ENCODE measurements at regions not wholly inside any gene's neighbourhood (a gene's known extent, or its start where the extent isn't known, plus 50 kb on each side); places are given as distances from the start of the nearest gene placed in this dataset.
"Not testable (repeated sequence)": the region's sequence is repeated elsewhere in the genome, so short reads cannot be mapped to it uniquely, and the experiment has no call there.

DNA sequence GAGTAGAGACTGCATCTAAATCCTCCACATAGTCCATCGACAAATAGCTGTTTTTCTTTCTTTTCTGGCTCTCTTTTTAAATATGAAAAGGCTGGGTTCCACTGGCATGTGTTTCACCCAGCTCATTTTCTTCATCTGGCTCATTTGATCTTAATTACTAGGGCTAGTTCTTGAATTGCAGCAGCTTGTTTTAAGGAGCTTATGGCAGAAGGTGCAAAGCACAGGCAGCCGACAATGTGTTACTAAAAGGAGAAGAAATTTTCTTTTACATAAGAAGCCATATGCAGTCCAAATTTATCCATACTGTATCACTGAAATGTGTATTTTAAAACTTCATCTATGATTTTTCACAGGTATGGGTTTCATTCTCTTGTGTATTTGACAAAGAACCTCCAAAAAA, 205.6 kb upstream of the PTER start:
- CTCF ChIA-PET = no interaction called here
- POLR2A ChIA-PET = no interaction called here

GRCh38 chr10:16231734-16232435, 204.9 kb upstream of the PTER start:
- POLR2A ChIA-PET = no interaction called here
- CTCF ChIA-PET = no interaction called here

GRCh38 chr10:16232441-16232840, 204.4 kb upstream of the PTER start:
- CTCF ChIA-PET = no interaction called here
- POLR2A ChIA-PET = no interaction called here

DNA sequence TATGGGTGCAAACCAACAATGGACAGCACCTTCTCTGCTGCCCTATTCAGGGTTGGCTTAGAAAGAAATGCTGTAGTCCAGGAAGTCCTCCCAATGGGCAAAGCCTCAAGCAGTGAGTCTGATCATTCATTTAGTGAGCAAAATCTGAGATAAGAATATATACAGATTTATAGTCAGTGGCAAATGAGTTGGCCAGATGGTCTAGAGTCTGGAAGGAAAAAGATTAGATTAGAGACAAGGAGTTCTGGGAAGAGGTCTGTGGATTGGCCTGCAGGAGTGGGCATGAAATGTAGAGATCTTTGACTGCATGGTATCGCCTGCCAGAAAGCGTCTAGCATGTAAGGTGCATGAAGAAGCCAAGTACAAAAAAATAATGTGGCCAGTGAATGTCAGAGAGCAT, 201.9 kb upstream of the PTER start:
- CTCF ChIA-PET = no interaction called here
- POLR2A ChIA-PET = no interaction called here

DNA sequence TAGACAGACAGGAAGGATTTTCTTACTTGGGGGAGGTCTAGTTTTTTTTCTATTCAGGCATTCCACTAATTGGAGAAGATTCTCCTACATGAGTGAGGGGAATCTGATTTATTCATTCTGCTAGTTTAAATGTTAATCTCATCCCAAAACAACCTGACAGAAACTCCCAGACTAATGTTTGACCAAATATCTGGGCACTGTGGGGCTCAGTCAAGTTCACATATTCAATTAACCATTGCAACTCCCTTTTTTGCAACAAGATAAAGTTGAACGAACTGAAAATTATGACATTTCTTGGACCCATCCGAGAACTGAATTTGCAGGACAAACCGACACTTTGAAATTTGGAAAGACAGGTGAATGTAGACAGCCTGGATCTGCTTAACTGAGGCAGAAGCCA, 194.4 kb upstream of the PTER start:
- CTCF ChIA-PET = no interaction called here
- POLR2A ChIA-PET = no interaction called here

- POLR2A ChIA-PET = no interaction called here
- CTCF ChIA-PET = no interaction called here
These were observed 193.8 kb upstream of the PTER start for GRCh38 chr10:16242859-16243613.

DNA sequence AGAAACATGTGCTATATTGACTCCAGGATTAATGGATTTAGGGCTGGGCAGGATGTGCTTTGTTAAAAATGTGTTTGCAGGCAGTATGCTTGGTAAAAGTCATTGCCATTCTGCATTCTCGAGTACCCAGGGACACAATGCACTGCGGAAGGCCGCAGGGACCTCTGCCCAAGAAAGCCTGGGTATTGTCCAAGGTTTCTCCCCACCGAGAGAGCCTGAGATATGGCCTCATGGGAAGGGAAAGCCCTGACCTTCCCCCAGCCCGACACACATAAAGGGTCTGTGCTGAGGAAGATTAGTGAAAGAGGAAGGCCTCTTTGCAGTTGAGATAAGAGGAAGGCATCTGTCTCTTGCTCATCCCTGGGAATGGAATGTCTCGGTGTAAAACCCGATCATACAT, 186.7 kb upstream of the PTER start:
- POLR2A ChIA-PET, CTCF ChIA-PET: not testable (repeated sequence)

GRCh38 chr10:16256336-16256735, 180.5 kb upstream of the PTER start:
- CTCF ChIA-PET = no interaction called here
- POLR2A ChIA-PET = no interaction called here

DNA sequence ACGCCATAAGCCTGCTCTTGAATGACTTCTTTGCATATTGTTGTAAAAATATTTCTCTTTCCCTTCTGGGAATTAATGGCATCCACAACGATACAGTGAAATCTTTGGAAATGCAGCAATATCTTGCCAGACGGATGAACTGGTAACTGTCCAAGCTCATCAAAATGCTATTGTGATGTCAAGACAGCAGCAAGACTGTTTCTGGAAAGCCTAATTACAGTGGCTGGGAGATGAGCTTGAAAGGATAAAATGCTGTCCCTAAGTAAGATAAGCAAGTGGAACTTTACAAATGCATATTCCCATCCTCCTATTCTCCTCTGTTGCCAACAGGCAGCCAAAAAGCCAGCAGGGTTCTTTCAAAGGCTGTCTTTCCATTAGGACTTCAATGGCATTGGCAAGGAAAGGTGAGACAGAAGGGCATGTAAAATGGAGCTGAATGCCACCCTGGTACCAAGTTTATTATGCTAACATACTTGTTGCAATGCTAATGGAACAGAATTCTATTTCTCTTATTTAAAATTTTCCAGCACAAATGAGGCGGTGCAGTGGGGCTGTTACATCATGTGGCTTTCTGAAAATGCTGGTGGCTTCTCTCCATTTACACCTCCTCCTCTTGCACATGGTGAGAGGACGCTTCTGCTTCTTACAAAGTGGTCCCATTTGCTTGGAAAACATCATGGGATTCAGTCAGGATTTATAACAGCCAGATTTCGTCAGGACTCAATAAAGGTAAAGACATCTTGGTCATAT, 178.3 kb upstream of the PTER start:
- POLR2A ChIA-PET = no interaction called here
- CTCF ChIA-PET = no interaction called here

GRCh38 chr10:16259726-16260125, 177.1 kb upstream of the PTER start:
- POLR2A ChIA-PET = no interaction called here
- CTCF ChIA-PET = no interaction called here

DNA sequence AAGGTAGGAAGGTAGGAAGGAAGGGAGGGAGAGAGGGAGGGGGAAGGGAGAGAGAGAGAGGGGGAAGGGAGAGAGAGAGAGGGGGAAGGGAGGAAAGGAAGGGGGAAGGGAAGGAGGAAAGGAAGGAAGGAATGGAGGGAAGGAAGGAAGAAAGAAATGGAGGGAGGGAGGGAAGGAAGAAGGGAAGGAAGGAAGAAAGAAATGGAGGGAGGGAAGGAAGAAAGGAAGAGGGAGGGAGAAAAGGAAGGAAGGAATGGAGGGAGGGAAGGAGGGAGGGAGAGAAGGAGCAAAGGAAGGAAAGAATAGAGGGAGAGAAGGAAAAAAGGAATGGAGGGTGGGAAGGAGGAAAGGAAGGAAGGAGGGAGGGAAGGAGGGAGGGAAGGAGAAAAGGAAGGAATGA, 176.4 kb upstream of the PTER start:
- POLR2A ChIA-PET = no interaction called here
- CTCF ChIA-PET = no interaction called here

- ChIA-PET POLR2A (no interaction called here), CTCF (no interaction called here)
These were observed 165.2 kb upstream of the PTER start for GRCh38 chr10:16271571-16271970.

DNA sequence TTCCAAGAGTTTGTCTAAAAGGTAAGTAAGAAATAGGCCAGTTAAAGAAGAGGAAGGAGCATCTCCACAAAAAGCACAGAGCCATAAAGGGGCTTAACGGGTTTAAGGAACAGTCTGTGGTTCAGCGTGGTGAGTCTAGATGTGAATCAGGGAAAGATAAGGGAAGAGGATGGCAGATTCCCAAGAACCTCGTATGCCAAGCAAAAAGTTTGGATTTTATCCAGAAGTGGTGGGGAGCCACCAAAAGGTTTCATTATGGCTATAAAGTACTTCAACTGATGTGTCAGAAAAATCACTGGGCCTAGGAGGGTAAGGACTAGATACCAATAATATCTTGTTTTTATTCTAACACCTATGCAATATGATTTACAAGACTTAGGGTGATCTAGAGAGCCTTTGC, 161.9 kb upstream of the PTER start:
- ChIA-PET POLR2A (no interaction called here), CTCF (no interaction called here)

GRCh38 chr10:16280595-16280994, 156.2 kb upstream of the PTER start:
- CTCF ChIA-PET = no interaction called here
- POLR2A ChIA-PET = no interaction called here

DNA sequence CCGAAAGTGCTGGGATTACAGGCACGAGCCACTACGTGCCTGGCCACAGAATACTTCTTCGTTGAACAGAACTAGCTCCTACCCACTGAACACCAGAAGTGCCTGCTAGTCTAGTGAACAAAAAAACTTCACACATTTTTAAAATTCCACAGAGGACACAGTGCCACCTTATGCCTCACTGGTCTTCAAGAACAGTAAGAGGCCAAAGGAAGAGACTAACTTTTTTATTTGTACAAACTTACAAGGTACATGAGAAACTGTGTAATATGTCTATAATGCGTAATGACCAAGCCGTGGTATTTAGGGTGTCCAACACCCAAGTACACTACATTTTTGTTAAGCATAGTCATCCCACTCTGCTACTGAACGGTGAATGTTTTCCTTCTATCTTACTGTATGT, 144.4 kb upstream of the PTER start:
- ChIA-PET POLR2A (no interaction called here), CTCF (no interaction called here)

DNA sequence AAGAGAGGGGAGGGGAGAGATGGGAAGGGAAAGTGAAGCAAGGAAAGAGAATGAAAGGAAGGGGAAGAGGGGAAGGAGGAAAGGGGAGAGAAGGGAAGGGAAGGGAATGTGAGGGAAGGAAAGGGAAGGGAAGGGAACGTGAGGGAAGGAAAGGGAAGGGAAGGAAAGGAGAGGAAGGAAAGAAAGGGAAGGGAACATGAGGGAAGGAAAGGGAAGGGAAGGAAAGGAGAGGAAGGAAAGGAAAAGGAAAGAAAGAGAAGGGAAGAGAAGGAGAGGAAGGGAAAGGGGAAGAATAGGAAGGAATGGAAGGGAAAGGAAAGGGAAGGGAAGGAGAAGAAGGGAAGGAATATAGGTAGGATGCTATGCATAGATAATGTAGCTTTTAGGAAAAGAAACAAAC, 139.7 kb upstream of the PTER start:
- ChIA-PET POLR2A (no interaction called here), CTCF (no interaction called here)

GRCh38 chr10:16297642-16298041, 139.2 kb upstream of the PTER start:
- POLR2A ChIA-PET = no interaction called here

DNA sequence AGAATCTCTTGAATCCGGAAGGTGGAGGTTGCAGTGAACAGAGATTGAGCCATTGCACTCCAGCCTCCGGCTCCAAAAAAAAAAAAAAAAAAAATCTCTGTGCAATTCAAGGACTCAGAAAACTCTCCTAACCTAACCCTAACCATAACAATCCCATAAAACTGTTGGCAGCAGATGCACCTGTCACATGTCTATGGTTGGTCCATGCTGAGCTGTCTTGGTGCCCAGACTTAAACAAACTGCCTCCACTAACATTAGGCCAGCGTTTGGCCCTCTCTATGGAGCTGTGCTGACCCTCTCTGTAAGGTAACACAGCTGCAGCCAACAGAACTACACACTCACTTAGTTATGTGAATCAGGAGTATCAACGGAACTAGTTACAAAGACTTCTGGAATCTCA, 132.5 kb upstream of the PTER start:
- CTCF ChIA-PET = no interaction called here
- POLR2A ChIA-PET = no interaction called here

More at GRCh38 chr10:16297642-16298041, 139.2 kb upstream of the PTER start:
- CTCF ChIA-PET = no interaction called here

- ChIA-PET CTCF (no interaction called here), POLR2A (no interaction called here)
These were observed 126.4 kb upstream of the PTER start for GRCh38 chr10:16310440-16310839.

DNA sequence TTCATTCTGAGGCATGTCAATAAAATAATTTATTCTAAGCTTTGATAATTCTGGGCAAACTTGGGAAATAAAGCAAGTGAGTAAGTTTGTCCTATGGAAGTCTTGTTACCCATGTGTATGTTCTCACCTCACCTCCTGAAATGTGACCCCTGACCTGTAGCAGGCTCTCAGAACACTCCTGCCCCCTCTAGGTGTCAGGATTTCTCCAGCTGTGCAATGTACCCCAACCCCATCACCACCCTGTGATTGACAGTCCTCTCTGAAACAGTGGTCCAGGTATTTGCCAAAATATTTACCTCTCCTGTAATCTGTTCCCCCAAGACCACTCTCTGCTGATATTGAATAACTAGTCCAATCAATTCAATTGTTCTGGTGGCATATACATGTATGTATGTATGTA, 122.6 kb upstream of the PTER start:
- POLR2A ChIA-PET = no interaction called here
- CTCF ChIA-PET = no interaction called here

DNA sequence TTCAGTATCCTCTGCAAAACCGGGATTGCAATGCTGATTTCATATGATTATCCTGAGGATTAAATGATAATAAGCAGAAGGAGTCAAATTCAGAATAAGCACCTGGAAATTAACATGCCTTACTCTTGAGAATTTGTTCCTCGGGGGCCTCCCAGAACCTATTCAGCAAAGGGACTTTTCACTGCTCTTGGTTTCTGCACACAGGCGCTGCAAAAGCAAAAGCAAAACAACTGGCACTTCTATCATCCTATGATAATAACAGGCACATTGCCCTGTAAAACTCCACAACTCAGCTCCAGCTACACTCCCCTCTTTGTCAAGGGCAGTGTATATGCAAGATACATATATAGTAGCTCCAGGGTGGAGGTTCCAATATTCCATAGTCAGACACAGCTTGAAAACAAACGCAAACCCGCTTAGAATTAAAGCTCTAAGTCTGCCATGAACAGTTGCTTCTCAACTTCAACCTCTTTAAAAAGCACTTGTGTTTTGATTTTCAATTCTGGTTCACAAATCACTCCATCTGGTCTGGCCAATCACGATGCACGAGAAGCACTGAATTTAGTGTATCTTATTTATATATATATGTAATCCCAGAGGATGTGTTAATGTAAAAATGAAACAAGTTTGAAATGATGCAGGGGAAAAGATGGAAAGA, 119.9 kb upstream of the PTER start:
- CTCF ChIA-PET = no interaction called here
- POLR2A ChIA-PET = no interaction called here

Data from activated CD8-positive, alpha-beta memory T cell treated with anti-CD3 and anti-CD28 coated beads for 36 hours (primary cell).